A549 (cell line): ENCODE measurements at regions not wholly inside any gene's neighbourhood (a gene's known extent, or its start where the extent isn't known, plus 50 kb on each side); places are given as distances from the start of the nearest gene placed in this dataset.

Experiments used
- ATOH8 ChIP-seq: fragments of 250-450 bp; sonication (Bioruptor Pico); IDR thresholded peaks from 2 replicates; pipeline ENCODE4 v1.5.0; 2020; ENCODE audit warnings: low read depth, mild to moderate bottlenecking, moderate library complexity
- BCL3 ChIP-seq: fragments of >200 bp; sonication (Bioruptor Twin); formaldehyde crosslinking; IDR thresholded peaks from 3 replicates; pipeline ENCODE4 v1.6.1; 2016
- CTCF ChIP-seq: fragments of >200 bp; sonication (Bioruptor Twin); formaldehyde crosslinking; IDR thresholded peaks from 3 replicates; pipeline ENCODE4 v1.5.1; 2016
- POLR2A ChIP-seq: IDR thresholded peaks from 2 replicates; pipeline ENCODE4 v1.6.1; 2012; ENCODE audit warnings: mild to moderate bottlenecking, low read length

GRCh38 chr11:22957786-22958185 is 97.5 kb upstream of the CCDC179 start:
- TF ChIP-seq CTCF (no peak), ATOH8 (CRISPR knock-in tag) (no peak), BCL3 (no peak), POLR2A (no peak)
